Ammon's horn (tissue), 1 donor: ENCODE measurements at regions not wholly inside any gene's neighbourhood (a gene's known extent, or its start where the extent isn't known, plus 50 kb on each side); places are given as distances from the start of the nearest gene placed in this dataset.

Experiments used
- DNase-seq: peaks from one replicate; pipeline ENCODE4 v3.0.0-alpha.2; 2016; ENCODE audit warnings: low spot score

DNA sequence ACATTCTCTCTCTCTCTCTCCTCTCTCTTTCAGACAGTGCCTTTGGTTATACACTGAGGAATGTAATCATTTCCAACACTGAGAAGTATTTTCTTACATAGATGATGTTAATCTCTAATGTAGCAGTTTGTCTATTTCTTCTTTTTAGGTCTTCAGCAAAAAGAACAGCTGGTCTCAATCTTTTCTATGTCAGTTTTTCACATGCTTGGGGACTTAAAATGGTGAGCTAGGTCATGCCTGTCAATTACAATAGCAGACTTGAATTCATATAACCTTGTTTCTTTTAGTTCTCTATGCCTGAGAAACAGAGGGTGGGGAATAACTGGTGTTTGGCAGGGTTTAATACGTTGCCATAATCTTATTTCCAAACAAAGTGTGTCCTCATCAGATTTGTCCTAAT is 786.2 kb downstream of the SQOR start:
- no peak for DNase-seq

DNA sequence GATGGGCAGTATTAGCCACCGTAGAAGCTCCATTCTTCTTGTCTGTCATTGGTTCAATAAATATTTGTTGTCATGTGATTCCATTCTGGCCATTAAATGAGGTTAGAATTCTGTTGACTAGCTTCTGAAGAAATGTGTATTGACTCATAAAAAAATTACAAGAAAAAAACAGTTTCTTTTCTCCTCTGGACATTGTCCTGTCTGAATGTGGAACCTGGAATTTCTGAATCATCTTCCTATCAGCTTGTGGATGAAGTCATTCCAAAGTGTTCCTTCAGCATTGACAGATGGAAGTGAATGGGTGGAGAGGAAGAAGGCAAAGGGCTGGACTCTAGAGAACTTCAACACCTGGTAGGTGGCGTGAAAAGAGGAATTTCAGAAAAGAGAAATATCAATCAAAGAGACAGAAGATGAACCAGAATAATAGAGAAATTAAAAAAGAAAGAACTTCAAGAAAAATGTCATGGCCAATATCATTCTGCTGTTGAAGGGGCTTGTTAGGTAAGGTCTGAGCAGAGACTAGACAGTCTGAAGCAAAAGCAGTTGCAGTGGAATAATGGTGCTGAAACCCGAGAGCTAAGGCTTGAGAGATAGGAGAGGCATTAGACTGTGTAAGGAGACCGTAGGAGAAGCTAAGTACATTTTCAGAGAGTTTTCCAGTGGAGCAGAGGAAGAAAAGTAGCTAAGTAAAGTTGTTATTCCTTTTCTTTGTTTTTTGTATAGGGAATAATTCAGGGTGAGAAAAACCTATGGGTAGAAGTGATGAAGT is 806.6 kb downstream of the SQOR start:
- no peak for DNase-seq

DNA sequence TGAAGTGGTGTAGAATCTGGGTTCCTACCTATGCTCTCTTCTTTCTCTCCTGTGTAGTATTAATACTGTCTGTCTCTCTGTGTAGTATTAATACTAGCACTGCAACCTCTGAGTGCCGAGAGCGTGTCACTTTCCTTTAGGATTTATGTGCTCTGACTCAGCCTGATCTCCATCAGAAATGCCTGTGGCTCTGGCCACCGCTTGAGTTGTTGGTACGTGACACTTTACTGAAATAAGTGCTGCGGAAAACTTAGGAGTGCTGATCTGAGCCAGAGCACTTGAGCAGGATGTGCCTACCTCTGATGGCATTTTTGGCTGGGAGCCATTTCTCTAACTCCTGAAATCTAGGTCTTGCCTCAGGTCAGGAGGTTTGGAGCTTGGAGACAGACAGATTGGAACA is 807.4 kb downstream of the SQOR start:
- no peak for DNase-seq

DNA sequence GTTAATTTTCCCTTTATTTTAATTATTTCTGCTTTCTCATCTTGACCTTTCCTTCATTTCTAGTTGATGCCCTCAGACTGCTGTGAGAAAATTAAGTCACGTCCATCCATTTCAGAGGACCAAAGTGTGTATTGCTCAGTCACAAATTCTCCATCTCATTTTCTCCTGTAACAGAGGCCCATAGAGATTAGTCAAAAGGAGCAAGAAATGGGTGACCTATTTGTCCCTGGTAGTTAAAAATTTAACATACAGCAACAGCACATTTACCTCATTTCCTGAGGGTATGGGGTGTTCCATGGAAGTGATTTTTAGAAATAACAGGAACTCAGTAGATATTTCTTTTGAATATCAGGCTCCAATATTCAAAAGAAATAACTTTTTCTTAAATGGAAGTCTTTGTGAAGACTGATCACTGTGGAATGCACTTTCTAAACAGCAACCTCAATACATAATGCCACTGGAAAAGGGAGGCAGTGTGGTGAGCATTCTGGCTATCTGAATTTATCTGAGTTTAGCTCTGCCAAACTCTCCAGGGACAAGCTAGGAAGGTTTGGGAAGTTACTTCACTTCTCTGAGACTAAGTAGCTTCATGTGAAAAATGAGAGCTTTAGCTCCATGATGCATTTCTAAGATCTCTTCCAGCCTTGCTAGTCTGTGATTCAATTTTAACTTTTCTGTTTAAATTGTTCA is 808.2 kb downstream of the SQOR start:
- DNase-seq = no peak

DNA sequence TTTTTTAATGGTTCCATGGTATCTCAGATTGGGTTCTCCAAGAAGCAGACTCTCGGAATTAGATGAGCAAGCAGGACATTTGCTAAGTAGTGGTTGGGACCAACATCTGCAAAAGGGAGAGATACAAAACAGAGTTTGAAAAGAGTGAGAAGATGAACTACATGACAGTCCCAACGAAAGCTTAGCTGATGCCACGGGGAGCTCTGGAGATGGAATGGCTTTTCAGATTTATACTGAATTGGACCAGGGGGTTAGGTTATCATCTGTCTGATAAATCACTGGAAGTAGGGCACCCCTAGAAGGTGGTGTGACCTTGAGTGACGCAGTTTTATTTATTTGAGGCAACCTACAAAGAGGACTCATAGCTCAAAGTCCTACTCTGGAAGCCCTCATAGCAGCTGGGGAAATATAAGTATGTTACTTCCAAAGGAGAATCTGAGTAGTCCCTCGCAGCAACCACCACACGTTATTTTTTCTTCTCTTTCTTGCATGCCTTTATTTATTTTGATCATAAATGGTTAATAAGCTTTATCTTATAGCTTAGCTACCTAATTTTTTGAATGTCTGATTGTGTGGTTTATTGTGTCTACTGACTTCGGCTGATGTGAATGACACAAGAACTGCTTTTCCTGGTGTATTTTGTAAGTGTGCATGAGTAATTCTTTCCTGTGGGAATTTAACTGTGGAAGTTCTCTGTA is 815.4 kb downstream of the SQOR start:
- DNase-seq = no peak

DNA sequence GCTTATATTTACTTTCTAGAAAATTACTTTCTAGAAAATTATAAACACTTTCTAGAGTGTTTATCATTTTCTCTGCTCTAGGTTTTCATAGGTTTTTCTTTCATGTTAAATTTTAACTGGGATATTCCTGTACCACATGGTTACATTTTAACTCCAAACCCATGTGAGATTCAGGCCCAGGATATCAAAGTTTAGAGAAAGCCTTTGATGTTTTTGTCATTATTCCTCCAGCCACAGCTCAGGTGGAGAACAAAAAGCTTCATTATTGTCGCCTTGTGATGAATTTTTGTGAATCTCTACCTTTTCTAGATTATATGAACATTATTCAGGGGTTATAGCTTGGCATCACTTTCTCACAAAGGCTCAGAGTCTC is 816.0 kb downstream of the SQOR start:
- DNase-seq = no peak

DNA sequence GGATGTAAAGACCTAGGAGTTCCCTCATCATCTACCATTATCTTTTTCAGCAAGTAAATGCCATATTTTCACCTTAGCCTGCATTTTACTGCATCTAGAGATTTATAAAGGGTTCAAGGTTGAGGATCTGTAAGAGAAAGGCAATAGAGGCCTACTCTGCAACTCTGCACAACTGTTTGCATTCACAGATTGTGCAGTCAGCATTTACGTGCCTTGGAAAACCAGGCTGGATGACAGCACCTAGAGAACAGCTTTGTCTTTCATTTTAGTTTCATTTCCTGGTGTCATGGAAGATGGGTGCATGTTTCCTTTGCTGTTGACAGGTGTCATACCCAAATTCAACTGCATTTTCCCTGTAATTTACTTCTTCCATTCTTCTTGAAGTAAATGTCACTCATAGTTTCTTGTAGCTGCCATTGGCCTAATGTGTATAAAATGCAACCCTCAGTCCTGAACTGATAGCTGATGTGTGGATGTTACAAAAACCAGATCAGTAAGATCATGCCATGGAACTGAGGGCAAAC is 817.5 kb downstream of the SQOR start:
- DNase-seq = no peak

DNA sequence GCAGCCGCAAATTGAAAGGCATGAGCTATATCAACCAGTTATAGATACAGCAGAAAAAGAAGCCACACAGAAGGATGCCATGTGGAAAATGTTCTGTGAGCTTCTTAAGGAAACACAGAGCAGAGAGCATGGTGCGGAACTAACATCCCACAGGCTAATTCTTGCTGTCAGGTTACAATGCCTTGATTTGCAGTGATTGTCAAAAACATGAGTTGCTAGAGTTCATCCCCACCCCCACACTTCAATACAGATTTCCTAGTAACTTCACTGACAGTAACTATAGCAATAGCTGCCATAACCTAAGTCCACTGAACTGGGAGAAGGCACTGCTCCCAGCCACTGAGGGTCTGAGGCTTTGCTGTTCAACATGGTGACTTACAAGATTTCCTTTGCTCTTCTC is 821.6 kb downstream of the SQOR start:
- no peak for DNase-seq

DNA sequence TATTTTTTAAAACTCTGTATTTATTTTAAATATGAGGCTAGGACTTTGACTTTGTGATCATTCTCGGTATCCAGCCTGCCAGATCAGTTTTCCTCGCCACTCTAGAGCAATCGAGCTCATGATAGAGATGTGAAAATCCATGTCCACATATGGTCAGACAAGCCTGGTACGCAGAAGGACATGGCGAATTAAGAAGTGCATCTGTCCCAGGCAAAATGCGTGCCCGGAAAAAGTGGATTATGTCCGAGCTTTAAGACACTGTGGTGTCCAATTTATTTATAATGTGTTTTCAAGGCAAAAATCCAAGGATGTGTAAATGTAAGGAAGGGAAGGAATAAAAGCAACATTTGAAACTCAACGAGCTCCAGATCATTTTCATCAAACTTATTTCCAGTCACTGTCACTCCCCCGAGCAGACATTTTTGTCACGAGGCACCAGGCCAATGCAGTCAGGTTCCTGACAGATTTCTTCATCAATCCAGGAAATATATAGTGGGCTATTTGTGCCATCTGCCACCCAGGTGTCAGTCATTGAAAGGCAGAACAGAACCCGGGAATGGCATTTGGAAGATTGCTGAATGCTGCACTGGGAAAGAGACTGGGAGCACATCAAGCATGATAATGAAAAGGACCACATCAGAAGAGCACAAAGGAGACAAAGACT is 825.7 kb downstream of the SQOR start:
- no peak for DNase-seq

DNA sequence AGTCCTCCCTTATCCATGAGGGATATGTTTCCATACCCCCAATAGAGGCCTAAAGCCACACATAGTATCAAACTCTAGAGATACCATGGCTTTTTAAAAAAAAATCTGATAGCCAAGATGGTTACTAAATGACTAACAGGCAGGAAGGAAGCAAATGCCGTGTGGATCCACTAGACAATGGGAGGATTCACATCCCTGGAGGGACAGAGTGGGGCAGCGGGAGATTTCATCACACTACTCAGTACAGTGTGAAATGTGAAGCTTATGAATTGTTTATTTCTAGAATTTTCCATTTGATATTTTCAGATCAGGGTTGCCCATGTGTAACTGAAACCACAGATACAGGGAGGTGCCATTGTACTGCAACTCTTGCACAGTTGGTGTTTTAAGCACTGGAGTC is 826.6 kb downstream of the SQOR start:
- no peak for DNase-seq

DNA sequence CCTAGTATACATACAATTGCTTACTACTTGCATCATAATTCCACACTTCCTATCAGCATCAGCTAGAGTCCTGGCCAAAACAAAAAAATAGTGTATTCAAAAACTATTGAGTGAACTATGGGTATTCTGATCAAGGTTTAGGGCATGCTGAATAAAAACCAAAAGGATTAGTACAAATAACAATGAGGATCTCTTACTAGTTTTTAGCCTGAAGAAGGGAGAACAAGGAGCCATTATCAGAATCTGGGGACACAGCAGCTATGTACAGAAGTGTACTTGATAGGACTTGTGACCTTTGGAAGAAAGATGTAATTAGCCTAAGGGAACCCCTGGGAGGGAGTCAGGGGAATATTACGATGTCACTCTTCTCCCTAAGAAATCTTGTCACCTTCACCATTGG is 832.2 kb downstream of the SQOR start:
- DNase-seq = no peak

DNA sequence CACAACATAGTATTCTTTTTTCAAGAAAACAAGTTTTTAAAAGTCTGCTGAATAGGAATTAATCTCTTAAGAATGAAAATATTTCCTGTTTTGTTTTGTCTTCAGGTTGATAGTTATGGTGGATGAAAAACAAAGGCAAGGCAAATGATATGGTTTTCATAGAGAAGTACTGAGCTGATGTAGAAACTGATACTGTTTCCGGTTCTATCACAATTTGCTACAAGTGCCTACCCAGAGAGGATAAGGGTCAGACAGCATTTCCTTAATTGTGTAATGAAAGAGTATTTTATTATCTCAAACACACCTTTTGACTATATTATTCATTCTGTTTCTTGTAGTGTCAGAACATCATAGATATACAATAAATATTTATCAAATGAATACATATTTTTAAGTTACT is 836.3 kb downstream of the SQOR start:
- no peak for DNase-seq

DNA sequence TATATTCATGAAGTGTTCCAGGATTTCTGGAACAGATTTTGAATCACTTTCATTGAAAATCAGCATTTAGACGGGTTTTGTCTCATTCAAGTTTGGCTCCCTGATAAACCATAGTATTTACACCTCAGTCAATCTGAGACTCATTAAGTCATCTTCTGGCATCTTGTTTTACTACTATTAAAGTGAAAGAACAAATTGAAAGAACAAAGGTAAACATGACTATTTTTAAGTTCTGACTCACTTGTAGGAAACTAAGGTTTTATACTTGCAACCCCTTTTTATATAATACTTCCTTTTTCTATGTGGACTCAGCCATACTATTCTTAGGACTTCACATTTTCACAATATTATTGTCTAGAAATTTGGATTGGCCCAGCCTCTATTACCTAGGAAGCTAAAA is 854.4 kb downstream of the SQOR start:
- no peak for DNase-seq

DNA sequence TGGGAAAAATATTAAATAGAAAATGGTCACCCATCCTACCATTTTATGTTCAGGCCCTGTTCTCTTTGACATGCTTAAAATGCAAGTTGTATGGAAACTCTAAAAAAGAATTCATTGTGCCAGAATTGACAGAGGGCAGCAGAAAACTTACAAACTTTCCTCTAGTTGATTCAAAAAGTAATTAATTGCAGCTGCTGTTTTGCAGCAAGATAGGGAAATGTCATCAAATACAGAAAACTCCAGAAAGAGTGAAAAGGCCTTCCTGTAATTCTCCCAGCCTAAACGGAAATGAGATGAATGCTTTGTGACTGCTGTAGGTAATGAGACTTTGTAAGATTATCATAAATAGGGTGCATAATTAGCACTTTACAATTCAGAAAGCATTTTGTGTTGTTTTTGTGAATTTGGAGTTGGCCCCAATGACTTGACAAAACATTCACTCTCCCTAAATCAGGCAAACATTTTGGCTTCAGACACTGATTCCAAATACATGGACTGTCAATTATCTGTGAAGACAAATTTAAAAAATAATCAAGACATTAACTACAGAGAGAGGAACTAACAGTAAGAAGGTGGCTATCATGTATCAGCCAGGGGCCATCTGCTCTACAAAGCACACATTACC is 861.8 kb downstream of the SQOR start:
- DNase-seq = no peak

DNA sequence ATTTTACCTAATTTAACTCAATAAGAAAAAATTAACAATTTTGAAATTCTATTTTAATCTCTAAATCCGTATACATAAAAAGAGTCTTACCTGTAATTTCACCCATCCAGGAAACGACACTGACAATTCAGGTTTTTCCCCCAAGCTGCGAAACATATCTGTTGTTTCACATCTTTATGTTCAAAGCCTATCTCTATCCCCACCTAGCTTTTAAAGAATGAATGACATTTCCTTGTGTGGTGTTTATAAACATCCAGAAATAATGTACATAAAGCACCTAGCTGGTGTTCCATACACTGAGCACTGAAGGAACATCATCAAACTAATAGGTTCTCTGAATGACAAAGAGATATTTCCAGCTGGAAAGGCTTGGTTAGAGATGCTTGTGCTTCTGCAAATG is 867.8 kb downstream of the SQOR start:
- DNase-seq = no peak

DNA sequence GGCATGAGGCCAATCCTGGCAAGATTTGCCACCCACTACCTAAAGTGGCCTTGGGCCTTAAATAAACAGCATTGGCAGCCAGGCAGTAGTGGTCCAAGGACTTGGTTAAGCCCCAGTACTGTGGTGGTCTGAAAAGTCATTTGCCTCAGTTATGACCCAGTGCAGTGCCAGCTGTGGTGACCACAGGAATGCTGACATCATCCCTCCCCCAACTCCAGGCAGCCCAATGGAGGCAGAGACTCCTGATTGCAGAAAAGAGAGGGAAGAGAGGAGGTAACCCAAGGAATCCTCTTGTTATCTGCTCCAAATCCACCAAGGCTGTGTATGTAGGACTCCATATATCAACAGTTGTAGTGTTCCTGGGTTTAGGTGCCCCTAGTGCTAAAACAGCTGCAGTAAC is 883.6 kb downstream of the SQOR start:
- DNase-seq = no peak

DNA sequence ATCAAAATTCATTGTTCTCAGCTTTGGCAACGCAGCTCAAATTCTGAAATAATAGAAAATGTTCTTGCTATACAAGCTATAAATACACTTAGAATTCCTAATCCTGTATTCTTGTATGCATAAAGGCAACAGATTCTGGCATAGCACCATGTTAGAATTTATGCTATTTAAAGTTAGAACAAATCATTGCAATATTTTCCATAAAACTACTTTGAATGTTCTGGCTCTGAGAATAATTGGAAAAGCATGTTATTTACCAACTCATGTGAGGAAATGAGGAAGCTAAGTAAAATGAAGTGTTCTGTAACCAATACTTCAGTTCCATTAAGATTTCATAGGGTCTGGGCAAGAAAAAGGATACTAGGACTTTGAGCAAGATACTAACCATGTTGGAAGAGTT is 888.9 kb downstream of the SQOR start:
- no peak for DNase-seq

DNA sequence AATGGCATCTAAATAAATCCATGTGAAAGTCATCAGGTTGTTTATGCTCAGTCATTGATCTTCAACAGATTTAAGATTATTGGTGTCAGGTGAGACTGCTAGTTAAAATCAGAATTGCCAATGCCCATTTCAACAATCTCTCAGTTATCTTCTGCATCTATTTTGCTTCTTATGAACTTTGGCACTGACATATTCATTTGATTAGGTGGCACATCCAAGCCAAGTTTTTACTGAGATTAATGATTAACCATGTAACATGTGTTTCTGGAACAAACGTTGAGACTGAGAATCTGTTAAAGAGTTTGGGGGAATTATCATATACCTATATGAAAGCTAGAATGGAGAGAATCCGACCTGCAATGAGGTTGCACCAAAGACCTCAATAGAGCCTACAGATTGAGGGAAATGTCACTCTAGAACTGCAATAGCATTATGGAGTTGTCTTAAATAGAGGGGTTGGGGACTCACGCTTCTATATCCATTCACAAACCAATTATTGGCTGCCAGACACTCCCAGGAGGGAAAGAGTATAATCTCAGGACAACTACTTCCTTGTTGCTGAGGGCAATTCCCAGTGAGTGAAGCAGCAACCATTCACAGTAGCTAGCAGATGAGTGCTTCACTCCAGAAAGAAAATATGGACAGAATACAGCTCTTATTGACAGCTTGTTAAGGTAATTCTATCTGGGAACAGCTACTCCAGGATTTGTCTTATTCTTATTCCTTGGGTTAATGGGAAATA is 891.3 kb downstream of the SQOR start:
- DNase-seq = no peak

DNA sequence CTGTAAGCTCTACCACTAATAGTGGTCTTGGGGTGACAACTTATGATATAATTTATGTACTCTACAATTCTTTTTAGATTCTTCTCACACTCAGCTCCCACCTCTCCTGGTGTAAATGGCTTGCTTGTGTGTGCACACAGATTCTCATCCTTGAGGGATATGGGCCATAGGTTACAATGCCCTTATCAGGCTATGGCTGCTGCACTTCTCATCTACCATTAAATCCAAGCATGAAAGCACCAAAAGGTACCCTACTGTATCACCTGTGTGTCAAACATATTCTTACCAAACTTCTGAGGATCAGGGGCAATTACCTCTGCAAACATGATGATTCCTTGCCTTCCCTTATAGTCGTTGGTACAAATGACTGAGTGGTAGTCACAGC is 891.9 kb downstream of the SQOR start:
- DNase-seq = no peak

DNA sequence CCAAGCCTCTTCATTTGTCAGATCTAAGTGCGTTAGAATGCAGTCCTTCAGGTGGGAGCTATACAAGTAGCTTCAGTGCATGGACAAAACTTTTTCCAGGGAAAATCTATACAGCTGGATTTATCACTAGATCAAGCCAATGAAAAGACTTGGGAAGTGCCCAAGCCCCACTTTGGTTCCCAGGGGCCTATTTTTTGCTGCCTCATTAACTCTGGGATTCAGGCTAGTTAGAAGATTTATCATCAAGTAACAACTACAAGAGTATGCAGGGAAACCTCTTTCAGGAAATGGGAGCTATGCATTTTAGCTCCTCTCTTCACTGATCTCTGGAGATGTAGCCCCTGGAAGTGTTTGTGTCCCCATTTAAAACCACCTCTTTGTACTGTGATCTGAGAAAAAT is 908.8 kb downstream of the SQOR start:
- DNase-seq = no peak

DNA sequence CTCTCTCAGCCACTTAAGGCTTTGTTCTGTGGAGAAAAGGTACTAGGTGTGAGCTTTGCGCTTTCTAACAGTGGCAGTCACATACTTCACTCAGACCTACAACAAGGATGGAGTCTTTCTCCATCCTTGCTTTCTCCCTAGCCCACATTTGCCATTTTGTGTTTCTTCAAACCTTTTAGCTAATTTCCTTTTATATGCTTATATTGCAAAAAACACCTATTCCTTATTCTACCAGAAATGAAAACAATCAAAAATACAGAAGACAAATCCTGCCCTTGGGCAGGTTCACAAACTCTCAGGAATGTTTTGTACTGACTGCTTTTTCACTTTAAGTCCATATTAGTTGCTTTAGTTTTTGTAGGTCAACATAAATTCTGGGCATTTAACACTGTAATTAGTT is 914.2 kb downstream of the SQOR start:
- no peak for DNase-seq
